HEK293T (cell line): ENCODE measurements at regions not wholly inside any gene's neighbourhood (a gene's known extent, or its start where the extent isn't known, plus 50 kb on each side); places are given as distances from the start of the nearest gene placed in this dataset.

Source experiments
- ARNT ChIP-seq: fragments of 450-650 bp; IDR thresholded peaks from 2 replicates; pipeline ENCODE4 v1.6.1; 2017; ENCODE audit warnings: mild to moderate bottlenecking
- CTBP1 ChIP-seq: fragments of 450-650 bp; IDR thresholded peaks from 2 replicates; pipeline ENCODE4 v1.6.1; 2016; ENCODE audit warnings: borderline replicate concordance
- FOXA1 ChIP-seq: fragments of 450-650 bp; IDR thresholded peaks from 2 replicates; pipeline ENCODE4 v1.6.1; 2016; ENCODE audit warnings: mild to moderate bottlenecking
- FOXK2 ChIP-seq: fragments of 450-650 bp; IDR thresholded peaks from 2 replicates; pipeline ENCODE4 v1.6.1; 2016; ENCODE audit warnings: mild to moderate bottlenecking
- FOXM1 ChIP-seq: fragments of 450-650 bp; IDR thresholded peaks from 2 replicates; pipeline ENCODE4 v1.6.1; 2017; ENCODE audit warnings: mild to moderate bottlenecking, borderline replicate concordance
- HDGF ChIP-seq: fragments of 450-650 bp; IDR thresholded peaks from 2 replicates; pipeline ENCODE4 v1.6.1; 2017; ENCODE audit warnings: antibody characterized with exemption, borderline replicate concordance
- L3MBTL2 ChIP-seq: fragments of 450-650 bp; conservative IDR thresholded peaks from 2 replicates; pipeline ENCODE4 v1.6.1; 2016; ENCODE audit warnings: mild to moderate bottlenecking
- LEF1 ChIP-seq: fragments of 450-650 bp; IDR thresholded peaks from 2 replicates; pipeline ENCODE4 v1.6.1; 2017; ENCODE audit warnings: mild to moderate bottlenecking, borderline replicate concordance
- NFRKB ChIP-seq: fragments of 450-650 bp; IDR thresholded peaks from 2 replicates; pipeline ENCODE4 v1.6.1; 2016; ENCODE audit warnings: mild to moderate bottlenecking, moderate library complexity
- ZNF384 ChIP-seq: fragments of 450-650 bp; IDR thresholded peaks from 2 replicates; pipeline ENCODE4 v1.6.1; 2016

GRCh38 chr18:25473008-25473407 is 121.0 kb upstream of the ZNF521 start:
- TF ChIP-seq FOXA1 (no peak), ARNT (no peak), FOXM1 (no peak), NFRKB (no peak), LEF1 (no peak), CTBP1 (no peak), L3MBTL2 (no peak), HDGF (no peak), FOXK2 (no peak), ZNF384 (no peak)
